Caco-2 (cell line): ENCODE measurements at regions not wholly inside any gene's neighbourhood (a gene's known extent, or its start where the extent isn't known, plus 50 kb on each side); places are given as distances from the start of the nearest gene placed in this dataset.

Experiments
- BruUV-seq: library from RNA; stranded (reverse); fragments of 400-500 nt; replicated peaks from 2 replicates; lab custom pipeline; 2021; lab: Mats Ljungman, UMichigan
- CTCF ChIA-PET: fragments of 300-600 bp; sonication (Branson Sonifier 250); formaldehyde crosslinking; loops from one replicate; lab custom pipeline; 2022; ENCODE audit warnings: antibody characterized with exemption; lab: Charles Lee
- POLR2A ChIA-PET: fragments of 300-600 bp; sonication (Branson Sonifier 250); formaldehyde crosslinking; loops from one replicate; lab custom pipeline; 2022; ENCODE audit warnings: antibody characterized with exemption; lab: Charles Lee
- DNase-seq, 2 experiments: peaks; one replicate each; pipeline versions ENCODE4 v3.0.0 to v3.0.0-alpha.2; 2020 to 2022
- H3K27me3 ChIP-seq: replicated peaks from 2 replicates; pipeline ENCODE4 v1.6.0; 2011; ENCODE audit warnings: low read length; ENCODE audit not compliant: control insufficient read depth, insufficient read depth
- H3K36me3 ChIP-seq: 2 replicates; pipeline ENCODE4 v1.5.1; 2011; ENCODE audit warnings: low read length; ENCODE audit not compliant: control insufficient read depth, insufficient read depth
- H3K4me1 ChIP-seq: fragments of 250-450 bp; sonication (Bioruptor Pico); 2 replicates; pipeline ENCODE4 v1.5.1; 2020; ENCODE audit warnings: mild to moderate bottlenecking
- H3K4me3 ChIP-seq: 2 replicates; pipeline ENCODE4 v1.5.1; 2011; ENCODE audit warnings: low read depth, mild to moderate bottlenecking, control low read depth, low read length
- H3K9me3 ChIP-seq: fragments of 250-450 bp; sonication (Bioruptor Pico); 2 replicates; pipeline ENCODE4 v1.5.1; 2020; ENCODE audit warnings: mild to moderate bottlenecking, moderate library complexity
- H3K27ac Mint-ChIP-seq: one replicate; pipeline ENCODE4 v1.8.0; 2022; ENCODE audit warnings: mixed read lengths; ENCODE audit not compliant: unreplicated experiment
- H3K27me3 Mint-ChIP-seq: one replicate; pipeline ENCODE4 v1.8.0; 2022; ENCODE audit warnings: mixed read lengths; ENCODE audit not compliant: insufficient read depth, unreplicated experiment
- H3K36me3 Mint-ChIP-seq: one replicate; pipeline ENCODE4 v1.8.0; 2022; ENCODE audit warnings: mild to moderate bottlenecking, mixed read lengths; ENCODE audit not compliant: insufficient read depth, unreplicated experiment
- H3K4me1 Mint-ChIP-seq: one replicate; pipeline ENCODE4 v1.8.0; 2022; ENCODE audit warnings: low read depth, mixed read lengths; ENCODE audit not compliant: unreplicated experiment
- H3K4me3 Mint-ChIP-seq: one replicate; pipeline ENCODE4 v1.8.0; 2022; ENCODE audit warnings: mild to moderate bottlenecking, moderate library complexity, mixed read lengths; ENCODE audit not compliant: unreplicated experiment
- H3K9me3 Mint-ChIP-seq: one replicate; pipeline ENCODE4 v1.8.0; 2022; ENCODE audit warnings: mixed read lengths; ENCODE audit not compliant: unreplicated experiment
- CTCF ChIP-seq, 2 experiments: fragments of 200-600 bp in 1 of 2; IDR thresholded peaks; 1 replicate in 1 of 2; 2 replicates in 1 of 2; pipeline versions ENCODE4 v1.5.1 to v1.8.0; 2011 to 2022; ENCODE audit warnings: antibody characterized with exemption in 1 of 2, control low read depth in 1 of 2, inconsistent platforms in 1 of 2, low read depth in 1 of 2, low read length in 1 of 2, mild to moderate bottlenecking in 1 of 2, moderate library complexity in 1 of 2; ENCODE audit not compliant: insufficient read depth in 1 of 2, severe bottlenecking in 1 of 2, unreplicated experiment in 1 of 2
- intact Hi-C: fragments of 100-400 bp; cut with micrococcal nuclease; formaldehyde crosslinking; loops from one replicate; pipeline ENCODE4 v1.10.0; 2022; ENCODE audit not compliant: unreplicated experiment

DNA sequence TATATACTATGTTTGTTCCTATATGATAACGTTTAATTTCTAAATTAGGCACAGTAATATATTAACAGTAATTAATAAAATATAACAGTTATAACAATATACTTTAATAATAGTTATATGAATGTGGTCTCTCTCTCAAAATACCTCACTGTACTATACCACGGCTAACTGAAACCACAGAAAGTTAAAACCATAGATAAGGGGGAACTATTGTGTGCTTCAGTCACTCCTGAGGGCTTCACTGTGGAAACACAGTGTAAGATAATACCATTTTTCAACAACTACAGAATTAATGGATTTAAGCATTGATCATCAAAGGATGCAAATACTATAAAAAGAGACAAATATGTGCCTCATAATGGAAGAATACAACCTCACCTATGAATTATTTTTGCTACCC lies 266.4 kb upstream of the RGS6 start:
- POLR2A ChIA-PET: no interaction called here
- peaks cover 25% of the 10 kb centered on the region for H3K36me3 Mint-ChIP-seq
- no peaks in the 10 kb centered on the region for H3K36me3 ChIP-seq

GRCh38 chr14:71666571-71667145 lies 265.6 kb upstream of the RGS6 start:
- intact Hi-C loops: no loop called here
- Mint-ChIP-seq H3K4me3 (no peak overlapping the region), H3K9me3 (no peaks in the 10 kb centered on the region), H3K4me1 (peaks cover 6% of the 10 kb centered on the region), H3K27ac (no peak overlapping the region), H3K27me3 (no peaks in the 10 kb centered on the region), H3K36me3 (peaks cover 32% of the 10 kb centered on the region)
- no TSS peak for BruUV-seq
- ChIA-PET POLR2A (no interaction called here), CTCF (no interaction called here)
- Histone ChIP-seq H3K27me3 (no peaks in the 10 kb centered on the region), H3K36me3 (no peaks in the 10 kb centered on the region), H3K9me3 (no peaks in the 10 kb centered on the region), H3K4me3 (no peak overlapping the region), H3K4me1 (no peaks in the 10 kb centered on the region)
- DNase-seq: no peak
- no peak for TF ChIP-seq CTCF (IDR thresholded peaks at IDR 0.05; ENCODE audit: insufficient read depth in 1 of 2, low read depth in 1 of 2, low read length in 1 of 2, severe bottlenecking in 1 of 2, unreplicated experiment in 1 of 2)

More for the DNA sequence above, 266.4 kb upstream of the RGS6 start:
- Histone ChIP-seq H3K9me3 (no peaks in the 10 kb centered on the region), H3K4me1 (no peaks in the 10 kb centered on the region), H3K27me3 (no peaks in the 10 kb centered on the region), H3K4me3 (no peak overlapping the region)
- H3K4me3 Mint-ChIP-seq: no peak overlapping the region
- H3K27ac Mint-ChIP-seq: no peak overlapping the region
- intact Hi-C loops: no loop called here
- peaks cover 6% of the 10 kb centered on the region for H3K4me1 Mint-ChIP-seq
- TF ChIP-seq CTCF (IDR thresholded peaks at IDR 0.05; ENCODE audit: insufficient read depth in 1 of 2, low read depth in 1 of 2, low read length in 1 of 2, severe bottlenecking in 1 of 2, unreplicated experiment in 1 of 2): no peak
- CTCF ChIA-PET: no interaction called here
- DNase-seq: no peak
- BruUV-seq: no TSS peak
- H3K27me3 Mint-ChIP-seq: no peaks in the 10 kb centered on the region
- H3K9me3 Mint-ChIP-seq: no peaks in the 10 kb centered on the region

DNA sequence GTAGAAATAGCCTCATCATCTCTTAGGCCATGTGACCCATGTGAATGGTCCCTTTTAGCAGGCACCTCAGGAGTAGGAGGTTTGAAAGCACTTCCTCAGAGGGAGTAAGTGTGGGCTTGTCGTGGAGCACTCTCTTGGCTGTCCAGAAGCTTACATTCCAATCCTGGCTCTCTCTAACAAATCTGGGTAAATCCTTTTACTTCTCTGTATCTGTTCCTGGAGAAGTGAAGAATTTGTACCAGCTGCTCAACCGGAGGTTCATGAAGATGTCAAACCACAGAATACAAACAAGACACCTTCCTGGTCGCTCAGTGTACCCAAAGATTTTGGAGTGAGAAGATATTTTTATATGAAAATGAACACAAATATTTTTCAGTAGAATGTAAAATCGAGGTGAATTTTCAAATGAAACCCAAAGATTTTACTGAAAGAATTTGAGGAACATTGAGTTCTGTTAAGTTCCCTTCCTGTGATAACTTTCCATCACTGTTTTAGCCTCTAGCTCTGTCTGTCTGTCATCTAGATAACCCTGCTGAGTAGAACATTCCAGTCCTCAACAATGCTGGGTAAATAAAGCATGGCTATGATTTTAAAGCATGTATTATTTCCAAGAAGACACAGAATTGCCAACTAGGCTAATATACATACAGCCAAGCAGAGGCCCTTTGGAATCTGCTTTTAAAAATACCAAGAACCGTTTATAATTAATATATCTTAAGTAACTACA lies 263.9 kb upstream of the RGS6 start:
- H3K36me3 ChIP-seq: no peaks in the 10 kb centered on the region; the same call in 1 of the 2 replicates

More for the DNA sequence above, 263.9 kb upstream of the RGS6 start:
- H3K4me1 Mint-ChIP-seq: peaks cover 6% of the 10 kb centered on the region
- CTCF ChIA-PET: no interaction called here
- H3K4me1 ChIP-seq: no peaks in the 10 kb centered on the region
- POLR2A ChIA-PET: no interaction called here
- H3K4me3 ChIP-seq: no peak overlapping the region
- H3K27me3 ChIP-seq: no peaks in the 10 kb centered on the region
- no peak for DNase-seq
- no peak overlapping the region for H3K27ac Mint-ChIP-seq
- H3K9me3 Mint-ChIP-seq: no peaks in the 10 kb centered on the region
- intact Hi-C loops: no loop called here
- TF ChIP-seq CTCF (IDR thresholded peaks at IDR 0.05; ENCODE audit: insufficient read depth in 1 of 2, low read depth in 1 of 2, low read length in 1 of 2, severe bottlenecking in 1 of 2, unreplicated experiment in 1 of 2): no peak
- no peaks in the 10 kb centered on the region for H3K9me3 ChIP-seq
- no TSS peak for BruUV-seq
- H3K36me3 Mint-ChIP-seq: peaks cover 46% of the 10 kb centered on the region
- no peaks in the 10 kb centered on the region for H3K27me3 Mint-ChIP-seq
- H3K4me3 Mint-ChIP-seq: no peak overlapping the region
